T-cell (primary cell): ENCODE measurements at regions not wholly inside any gene's neighbourhood (a gene's known extent, or its start where the extent isn't known, plus 50 kb on each side); places are given as distances from the start of the nearest gene placed in this dataset.

Experiments
- ATAC-seq, 4 experiments: fragments of 200-7000 bp in 3 of 4; fragments of 150-1000 bp in 1 of 4; cut with Tn5 transposase; replicated peaks in 1 of 4; 1 replicate in 3 of 4; 2 replicates in 1 of 4; pipeline ENCODE4 v1.10.0; 2021; ENCODE audit warnings: moderate library complexity in 3 of 4, mild to moderate bottlenecking in 2 of 4, moderate number of reproducible peaks in 1 of 4
- CTCF ChIA-PET, 2 donors: fragments of 300-600 bp; sonication (Branson Sonifier 250); formaldehyde crosslinking; loops; one replicate each; lab custom pipeline; 2022; ENCODE audit warnings: antibody characterized with exemption in 2 of 2; lab: Charles Lee
- POLR2A ChIA-PET, 2 donors: fragments of 300-600 bp; sonication (Branson Sonifier 250); formaldehyde crosslinking; loops; one replicate each; lab custom pipeline; 2022; ENCODE audit warnings: antibody characterized with exemption in 2 of 2; lab: Charles Lee
- DNase-seq, 35 experiments: peaks; one replicate each; pipeline versions ENCODE4 v3.0.0 to v3.0.0-alpha.2; 2013 to 2023
- H3K27ac ChIP-seq: one replicate; pipeline ENCODE4 v1.5.1; 2013; ENCODE audit warnings: low read length
- H3K27me3 ChIP-seq, 2 experiments: replicated peaks in 1 of 2; 1 replicate in 1 of 2; 2 replicates in 1 of 2; pipeline versions ENCODE4 v1.6.1 to v1.7.0; 2013; ENCODE audit warnings: low read length in 1 of 2, mixed read lengths in 1 of 2; ENCODE audit not compliant: control insufficient read depth in 2 of 2, insufficient read depth in 2 of 2; ENCODE audit errors: extremely low read depth in 1 of 2
- H3K36me3 ChIP-seq, 2 donors: 1 replicate in 1 of 2; 2 replicates in 1 of 2; pipeline versions ENCODE4 v1.6.1 to v1.7.0; 2013; ENCODE audit warnings: low read length in 1 of 2; ENCODE audit not compliant: control insufficient read depth in 2 of 2, insufficient read depth in 1 of 2; ENCODE audit errors: extremely low read depth in 1 of 2
- H3K4me1 ChIP-seq, 2 experiments: 1 replicate in 1 of 2; 2 replicates in 1 of 2; pipeline versions ENCODE4 v1.6.1 to v1.7.0; 2013; ENCODE audit warnings: low read length in 2 of 2, mixed read lengths in 1 of 2; ENCODE audit not compliant: insufficient read depth in 2 of 2, control insufficient read depth in 1 of 2; ENCODE audit errors: extremely low read depth in 1 of 2
- H3K4me3 ChIP-seq, 2 donors: 1 replicate in 1 of 2; 2 replicates in 1 of 2; pipeline versions ENCODE4 v1.5.1 to v1.7.0; 2013; ENCODE audit warnings: mild to moderate bottlenecking in 2 of 2, low read length in 1 of 2, moderate library complexity in 1 of 2; ENCODE audit not compliant: control insufficient read depth in 1 of 2; ENCODE audit errors: extremely low read depth in 1 of 2
- H3K9me3 ChIP-seq: 2 replicates; pipeline ENCODE4 v1.7.0; 2013
- H3K27ac Mint-ChIP-seq, 2 donors: one replicate each; pipeline ENCODE4 v1.8.0; 2020 to 2021; ENCODE audit warnings: mild to moderate bottlenecking in 2 of 2, mixed read lengths in 2 of 2
- H3K27me3 Mint-ChIP-seq, 2 donors: one replicate each; pipeline ENCODE4 v1.8.0; 2021 to 2022; ENCODE audit warnings: mixed read lengths in 2 of 2
- H3K36me3 Mint-ChIP-seq: one replicate; pipeline ENCODE4 v1.8.0; 2021; ENCODE audit warnings: mixed read lengths
- H3K4me1 Mint-ChIP-seq, 3 donors: one replicate each; pipeline ENCODE4 v1.8.0; 2020 to 2022; ENCODE audit warnings: mixed read lengths in 3 of 3, mild to moderate bottlenecking in 1 of 3
- H3K4me3 Mint-ChIP-seq, 3 donors: one replicate each; pipeline ENCODE4 v1.8.0; 2020 to 2022; ENCODE audit warnings: mild to moderate bottlenecking in 3 of 3, mixed read lengths in 3 of 3, moderate library complexity in 3 of 3
- H3K9me3 Mint-ChIP-seq, 3 donors: one replicate each; pipeline ENCODE4 v1.8.0; 2020 to 2022; ENCODE audit warnings: mixed read lengths in 3 of 3
- WGBS: methylation state at CpG from one replicate; pipeline ENCODE4 v1.1.5; 2013; ENCODE audit warnings: missing lambda C conversion rate; ENCODE audit not compliant: insufficient coverage; 5-methylcytosine and 5-hydroxymethylcytosine counted together

- WGBS: 100% methylated on average over 1 of the region's 3 CpGs
- H3K9me3 Mint-ChIP-seq: no peaks in the 10 kb centered on the region
Observed at GRCh38 chr15:85955501-85956391, 123.9 kb upstream of the AGBL1 start.

GRCh38 chr15:85956532-85957275 lies 123.0 kb upstream of the AGBL1 start:
- peaks cover 0 to 8% of the 10 kb centered on the region in 2 experiments for H3K27me3 ChIP-seq
- no CpG with 5 or more reads among the region's 2 CpGs for WGBS
- H3K4me1 ChIP-seq: peaks cover 0 to 2% of the 10 kb centered on the region in 2 experiments
- H3K27ac ChIP-seq: no peak overlapping the region
- Mint-ChIP-seq H3K4me3 (no peak overlapping the region), H3K27ac (no peak overlapping the region), H3K36me3 (no peaks in the 10 kb centered on the region), H3K9me3 (no peaks in the 10 kb centered on the region), H3K27me3 (peaks cover 0 to 4% of the 10 kb centered on the region in 2 donors), H3K4me1 (peaks cover 0 to 10% (median 9%) of the 10 kb centered on the region in 3 donors)
- H3K4me3 ChIP-seq: no peak overlapping the region
- DNase-seq (no peak), ATAC-seq (no peak)
- H3K36me3 ChIP-seq: no peaks in the 10 kb centered on the region
- H3K9me3 ChIP-seq: no peaks in the 10 kb centered on the region
- CTCF ChIA-PET: no interaction called here
- POLR2A ChIA-PET: no interaction called here

More at GRCh38 chr15:85955501-85956391, 123.9 kb upstream of the AGBL1 start:
- Histone ChIP-seq H3K4me1 (peaks cover 0 to 2% of the 10 kb centered on the region in 2 experiments), H3K4me3 (no peak overlapping the region), H3K36me3 (no peaks in the 10 kb centered on the region), H3K9me3 (no peaks in the 10 kb centered on the region), H3K27me3 (peaks cover 0 to 5% of the 10 kb centered on the region in 2 experiments), H3K27ac (no peak overlapping the region)
- H3K4me3 Mint-ChIP-seq: no peak overlapping the region
- peaks cover 0 to 4% of the 10 kb centered on the region in 2 donors for H3K27me3 Mint-ChIP-seq
- H3K27ac Mint-ChIP-seq: no peak overlapping the region
- H3K4me1 Mint-ChIP-seq: peaks cover 0 to 10% (median 9%) of the 10 kb centered on the region in 3 donors
- ATAC-seq (no peak), DNase-seq (no peak)
- no peaks in the 10 kb centered on the region for H3K36me3 Mint-ChIP-seq
- CTCF ChIA-PET: no interaction called here
- POLR2A ChIA-PET: no interaction called here

- Histone ChIP-seq H3K27me3 (peaks cover 0 to 8% of the 10 kb centered on the region in 2 experiments), H3K4me1 (peaks cover 0 to 2% of the 10 kb centered on the region in 2 experiments), H3K9me3 (no peaks in the 10 kb centered on the region), H3K4me3 (no peak overlapping the region), H3K27ac (no peak overlapping the region), H3K36me3 (no peaks in the 10 kb centered on the region)
- no peak overlapping the region for H3K27ac Mint-ChIP-seq
- H3K9me3 Mint-ChIP-seq: peaks cover 0 to 6% (median 4%) of the 10 kb centered on the region in 3 donors
- ChIA-PET POLR2A (no interaction called here), CTCF (no interaction called here)
- DNase-seq (no peak), ATAC-seq (no peak)
- no peak overlapping the region for H3K4me3 Mint-ChIP-seq
- peaks cover 0 to 1% of the 10 kb centered on the region in 2 donors for H3K27me3 Mint-ChIP-seq
- 80% methylated on average over 1 of the region's 4 CpGs for WGBS
- H3K4me1 Mint-ChIP-seq: peaks cover 0 to 10% (median 9%) of the 10 kb centered on the region in 3 donors
- H3K36me3 Mint-ChIP-seq: no peaks in the 10 kb centered on the region
Observed at GRCh38 chr15:85959611-85960010, 120.1 kb upstream of the AGBL1 start.

- H3K27me3 ChIP-seq: peaks cover 0 to 8% of the 10 kb centered on the region in 2 experiments
- H3K36me3 ChIP-seq: no peaks in the 10 kb centered on the region
- H3K9me3 ChIP-seq: no peaks in the 10 kb centered on the region
- Mint-ChIP-seq H3K9me3 (peaks cover 0 to 6% (median 4%) of the 10 kb centered on the region in 3 donors), H3K36me3 (no peaks in the 10 kb centered on the region), H3K4me3 (no peak overlapping the region), H3K27me3 (peaks cover 0 to 3% of the 10 kb centered on the region in 2 donors), H3K27ac (no peak overlapping the region), H3K4me1 (peaks cover 0 to 7% (median 7%) of the 10 kb centered on the region in 3 donors)
- ATAC-seq (no peak), DNase-seq (no peak)
- WGBS: 62% methylated on average over 1 of the region's 2 CpGs
- CTCF ChIA-PET: no interaction called here
- POLR2A ChIA-PET: no interaction called here
- H3K4me1 ChIP-seq: peaks cover 0 to 2% of the 10 kb centered on the region in 2 experiments
- H3K27ac ChIP-seq: no peak overlapping the region
- H3K4me3 ChIP-seq: no peak overlapping the region
Observed at GRCh38 chr15:85960381-85960780, 119.3 kb upstream of the AGBL1 start.

GRCh38 chr15:85961821-85962220 lies 117.8 kb upstream of the AGBL1 start:
- peaks cover 0 to 6% (median 4%) of the 10 kb centered on the region in 3 donors for H3K9me3 Mint-ChIP-seq
- peaks cover 0 to 2% of the 10 kb centered on the region in 2 experiments for H3K4me1 ChIP-seq
- no peaks in the 10 kb centered on the region for H3K36me3 Mint-ChIP-seq
- ATAC-seq (no peak), DNase-seq (no peak)
- H3K36me3 ChIP-seq: no peaks in the 10 kb centered on the region
- POLR2A ChIA-PET: no interaction called here
- H3K9me3 ChIP-seq: no peaks in the 10 kb centered on the region
- no CpG with 5 or more reads among the region's 4 CpGs for WGBS
- no peak overlapping the region for H3K4me3 Mint-ChIP-seq
- H3K4me1 Mint-ChIP-seq: peaks cover 0 to 2% (median 0%) of the 10 kb centered on the region in 3 donors
- no peak overlapping the region for H3K27ac Mint-ChIP-seq
- no peak overlapping the region for H3K4me3 ChIP-seq
- CTCF ChIA-PET: interaction anchor here in 1 of 2 donors (0.6 kb wide), 1 partner anchor 1517 kb away, joined by 3 read pairs; no protein-coding TSS in a partner anchor
- peaks cover 0 to 11% of the 10 kb centered on the region in 2 donors for H3K27me3 Mint-ChIP-seq
- no peak overlapping the region for H3K27ac ChIP-seq
- H3K27me3 ChIP-seq: peaks cover 0 to 8% of the 10 kb centered on the region in 2 experiments

- ATAC-seq: no peak
- Mint-ChIP-seq H3K9me3 (peaks cover 0 to 6% (median 4%) of the 10 kb centered on the region in 3 donors), H3K4me1 (no peaks in the 10 kb centered on the region), H3K4me3 (no peak overlapping the region), H3K27ac (no peak overlapping the region), H3K27me3 (peaks cover 0 to 11% of the 10 kb centered on the region in 2 donors), H3K36me3 (no peaks in the 10 kb centered on the region)
- POLR2A ChIA-PET: no interaction called here
- H3K27me3 ChIP-seq: peaks cover 0 to 8% of the 10 kb centered on the region in 2 experiments
- no peak overlapping the region for H3K4me3 ChIP-seq
- 67% methylated on average over 2 of the region's 4 CpGs for WGBS
- no peaks in the 10 kb centered on the region for H3K4me1 ChIP-seq
- no peaks in the 10 kb centered on the region for H3K36me3 ChIP-seq
- no peak overlapping the region for H3K27ac ChIP-seq
- no peaks in the 10 kb centered on the region for H3K9me3 ChIP-seq
- DNase-seq: no peak
- CTCF ChIA-PET: no interaction called here
Observed at GRCh38 chr15:85963262-85963760, 116.4 kb upstream of the AGBL1 start.
